ENCODE measurements at regions not wholly inside any gene's neighbourhood (a gene's known extent, or its start where the extent isn't known, plus 50 kb on each side); places are given as distances from the start of the nearest gene placed in this dataset.

GRCh38 chr11:119982517-119983239, 155.2 kb downstream of the TRIM29 start:
- no peaks in the 10 kb centered on the region for H3K9me3 ChIP-seq (ENCODE audit: insufficient read depth, low read depth)
- H3K4me1 ChIP-seq (replicated peaks; ENCODE audit: insufficient read depth): no peaks in the 10 kb centered on the region
- no peak for DNase-seq
- no peaks in the 10 kb centered on the region; the same call in 1 of the 2 replicates for H4K20me1 ChIP-seq (ENCODE audit: insufficient read depth)
- H3K36me3 ChIP-seq (ENCODE audit: low read depth): no peaks in the 10 kb centered on the region
- intact Hi-C loops (cut with micrococcal nuclease; ENCODE audit: unreplicated experiment): no loop called here
- no peaks in the 10 kb centered on the region for H3K9me2 ChIP-seq (ENCODE audit: insufficient read depth)
- H3K79me2 ChIP-seq (ENCODE audit: low read depth): no peaks in the 10 kb centered on the region
- H3F3A ChIP-seq (ENCODE audit: insufficient read depth, low read depth): no peaks in the 10 kb centered on the region
- BruUV-seq (replicated peaks): no TSS peak
- no peak overlapping the region for H3K27ac ChIP-seq
- no peak overlapping the region for H3K4me3 ChIP-seq
- no peak overlapping the region for H2AFZ ChIP-seq
- TF ChIP-seq CTCF (conservative IDR thresholded peaks at IDR 0.05): no peak
- no peak for TF ChIP-seq EZH2 (IDR thresholded peaks at IDR 0.05; ENCODE audit: low read depth)
- ChIA-PET CTCF (no interaction called here), POLR2A (ENCODE audit: unreplicated experiment) (no interaction called here)
- peaks cover 98% of the 10 kb centered on the region for H3K27me3 ChIP-seq (ENCODE audit: insufficient read depth, low read depth)
- no peak overlapping the region for H3K4me2 ChIP-seq

DNA sequence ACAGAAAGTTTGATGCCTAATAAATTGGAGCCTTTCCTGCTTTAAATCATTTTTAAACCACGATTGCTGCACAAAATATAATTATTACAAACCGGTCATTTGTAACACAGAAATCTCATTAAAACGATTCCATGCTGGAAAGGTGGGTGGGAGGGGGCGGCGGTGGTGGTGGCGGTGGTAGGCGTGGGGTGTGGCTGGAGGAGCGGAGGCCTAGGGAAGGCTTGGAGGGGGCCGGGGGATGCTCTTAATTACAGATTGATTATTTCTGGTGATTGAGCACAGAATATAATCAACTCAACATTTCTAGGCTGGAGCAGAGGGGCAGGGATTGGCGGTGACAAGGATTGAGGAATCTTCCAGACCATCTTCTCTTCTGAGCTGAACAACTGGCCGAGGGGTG, 157.5 kb downstream of the TRIM29 start:
- BruUV-seq (replicated peaks): no TSS peak
- no peak overlapping the region for H2AFZ ChIP-seq
- no peak overlapping the region for H3K4me3 ChIP-seq
- H3K9me2 ChIP-seq (ENCODE audit: insufficient read depth): no peaks in the 10 kb centered on the region
- H3K27ac ChIP-seq: no peak overlapping the region
- no peaks in the 10 kb centered on the region; the same call in 1 of the 2 replicates for H4K20me1 ChIP-seq (ENCODE audit: insufficient read depth)
- CTCF ChIA-PET: no interaction called here
- no peaks in the 10 kb centered on the region for H3K36me3 ChIP-seq (ENCODE audit: low read depth)
- no peaks in the 10 kb centered on the region for H3K9me3 ChIP-seq (ENCODE audit: insufficient read depth, low read depth)
- no peak for DNase-seq
- no peak overlapping the region for H3K4me2 ChIP-seq
- no peak for TF ChIP-seq EZH2 (IDR thresholded peaks at IDR 0.05; ENCODE audit: low read depth)
- no peak for TF ChIP-seq CTCF (conservative IDR thresholded peaks at IDR 0.05)
- POLR2A ChIA-PET (ENCODE audit: unreplicated experiment): no interaction called here
- H3F3A ChIP-seq (ENCODE audit: insufficient read depth, low read depth): no peaks in the 10 kb centered on the region
- H3K4me1 ChIP-seq (replicated peaks; ENCODE audit: insufficient read depth): no peaks in the 10 kb centered on the region
- peaks cover 98% of the 10 kb centered on the region for H3K27me3 ChIP-seq (ENCODE audit: insufficient read depth, low read depth)
- H3K79me2 ChIP-seq (ENCODE audit: low read depth): no peaks in the 10 kb centered on the region
- intact Hi-C loops (cut with micrococcal nuclease; ENCODE audit: unreplicated experiment): no loop called here

- H3K9me3 ChIP-seq (ENCODE audit: insufficient read depth, low read depth): no peaks in the 10 kb centered on the region
- intact Hi-C loops (cut with micrococcal nuclease; ENCODE audit: unreplicated experiment): no loop called here
- no peak for DNase-seq
- no peak overlapping the region for H3K4me3 ChIP-seq
- BruUV-seq (replicated peaks): no TSS peak
- no peak for TF ChIP-seq EZH2 (IDR thresholded peaks at IDR 0.05; ENCODE audit: low read depth)
- TF ChIP-seq CTCF (conservative IDR thresholded peaks at IDR 0.05): no peak
- POLR2A ChIA-PET (ENCODE audit: unreplicated experiment): no interaction called here
- H3F3A ChIP-seq (ENCODE audit: insufficient read depth, low read depth): no peaks in the 10 kb centered on the region
- no peaks in the 10 kb centered on the region for H3K4me1 ChIP-seq (replicated peaks; ENCODE audit: insufficient read depth)
- H3K4me2 ChIP-seq: no peak overlapping the region
- no peaks in the 10 kb centered on the region for H3K36me3 ChIP-seq (ENCODE audit: low read depth)
- no peak overlapping the region for H2AFZ ChIP-seq
- H3K27ac ChIP-seq: no peak overlapping the region
- H4K20me1 ChIP-seq (ENCODE audit: insufficient read depth): no peaks in the 10 kb centered on the region; the same call in 1 of the 2 replicates
- no peaks in the 10 kb centered on the region for H3K9me2 ChIP-seq (ENCODE audit: insufficient read depth)
- CTCF ChIA-PET: no interaction called here
- H3K27me3 ChIP-seq (ENCODE audit: insufficient read depth, low read depth): peaks cover 98% of the 10 kb centered on the region
- no peaks in the 10 kb centered on the region for H3K79me2 ChIP-seq (ENCODE audit: low read depth)
Observed at GRCh38 chr11:119979701-119980100, 158.2 kb downstream of the TRIM29 start.
